ENCODE measurements at regions not wholly inside any gene's neighbourhood (a gene's known extent, or its start where the extent isn't known, plus 50 kb on each side); places are given as distances from the start of the nearest gene placed in this dataset.

- TF ChIP-seq CTCF (conservative IDR thresholded peaks at IDR 0.05 in 1 of 2, IDR thresholded peaks at IDR 0.05 in 1 of 2; ENCODE audit: extremely low read depth in 1 of 2, insufficient read depth in 1 of 2, low read depth in 1 of 2, low read length in 2 of 2) (no peak), EZH2 (IDR thresholded peaks at IDR 0.05; ENCODE audit: borderline replicate concordance, low read length) (no peak)
These were observed 55.8 kb upstream of the HS3ST1 start for GRCh38 chr4:11484531-11484930.
